Osteocyte (in vitro differentiated cells): ENCODE measurements at regions not wholly inside any gene's neighbourhood (a gene's known extent, or its start where the extent isn't known, plus 50 kb on each side); places are given as distances from the start of the nearest gene placed in this dataset.

Source experiments
- DNase-seq: peaks from one replicate; pipeline ENCODE4 v3.0.0; 2021; ENCODE audit warnings: mixed read lengths; ENCODE audit not compliant: unreplicated experiment; ENCODE audit errors: extremely low spot score
- H3K27ac Mint-ChIP-seq: one replicate; pipeline ENCODE4 v1.8.0; 2021; ENCODE audit warnings: mild to moderate bottlenecking, mixed read lengths; ENCODE audit not compliant: unreplicated experiment
- H3K27me3 Mint-ChIP-seq: one replicate; pipeline ENCODE4 v1.8.0; 2021; ENCODE audit warnings: mixed read lengths; ENCODE audit not compliant: unreplicated experiment
- H3K36me3 Mint-ChIP-seq: one replicate; pipeline ENCODE4 v1.8.0; 2021; ENCODE audit warnings: mixed read lengths; ENCODE audit not compliant: unreplicated experiment
- H3K4me1 Mint-ChIP-seq: one replicate; pipeline ENCODE4 v1.8.0; 2021; ENCODE audit warnings: mixed read lengths; ENCODE audit not compliant: unreplicated experiment
- H3K4me3 Mint-ChIP-seq: one replicate; pipeline ENCODE4 v1.8.0; 2021; ENCODE audit warnings: mild to moderate bottlenecking, moderate library complexity, mixed read lengths; ENCODE audit not compliant: unreplicated experiment
- H3K9me3 Mint-ChIP-seq: one replicate; pipeline ENCODE4 v1.8.0; 2021; ENCODE audit warnings: mixed read lengths; ENCODE audit not compliant: unreplicated experiment
- TF ChIP-seq, protein P1 (sequence below): fragments of 200-600 bp; sonication (generic); IDR thresholded peaks from 2 replicates; pipeline ENCODE4 v1.5.0; 2021; ENCODE audit warnings: antibody characterized with exemption, mild to moderate bottlenecking, moderate library complexity

GRCh38 chr14:25150934-25151790 lies 101.2 kb upstream of the STXBP6 start:
- no peak for DNase-seq
- H3K4me3 Mint-ChIP-seq, result no peak overlapping the region
- H3K27ac Mint-ChIP-seq, result no peak overlapping the region

GRCh38 chr14:25150401-25150800 lies 100.5 kb upstream of the STXBP6 start:
- Mint-ChIP-seq H3K36me3 (no peaks in the 10 kb centered on the region), H3K27me3 (peaks cover 27% of the 10 kb centered on the region), H3K27ac (no peak overlapping the region), H3K9me3 (no peaks in the 10 kb centered on the region), H3K4me1 (no peaks in the 10 kb centered on the region), H3K4me3 (no peak overlapping the region)
- DNase-seq, result no peak
- TF ChIP-seq, protein P1, sequence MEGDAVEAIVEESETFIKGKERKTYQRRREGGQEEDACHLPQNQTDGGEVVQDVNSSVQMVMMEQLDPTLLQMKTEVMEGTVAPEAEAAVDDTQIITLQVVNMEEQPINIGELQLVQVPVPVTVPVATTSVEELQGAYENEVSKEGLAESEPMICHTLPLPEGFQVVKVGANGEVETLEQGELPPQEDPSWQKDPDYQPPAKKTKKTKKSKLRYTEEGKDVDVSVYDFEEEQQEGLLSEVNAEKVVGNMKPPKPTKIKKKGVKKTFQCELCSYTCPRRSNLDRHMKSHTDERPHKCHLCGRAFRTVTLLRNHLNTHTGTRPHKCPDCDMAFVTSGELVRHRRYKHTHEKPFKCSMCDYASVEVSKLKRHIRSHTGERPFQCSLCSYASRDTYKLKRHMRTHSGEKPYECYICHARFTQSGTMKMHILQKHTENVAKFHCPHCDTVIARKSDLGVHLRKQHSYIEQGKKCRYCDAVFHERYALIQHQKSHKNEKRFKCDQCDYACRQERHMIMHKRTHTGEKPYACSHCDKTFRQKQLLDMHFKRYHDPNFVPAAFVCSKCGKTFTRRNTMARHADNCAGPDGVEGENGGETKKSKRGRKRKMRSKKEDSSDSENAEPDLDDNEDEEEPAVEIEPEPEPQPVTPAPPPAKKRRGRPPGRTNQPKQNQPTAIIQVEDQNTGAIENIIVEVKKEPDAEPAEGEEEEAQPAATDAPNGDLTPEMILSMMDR, result no peak

More at GRCh38 chr14:25150934-25151790, 101.2 kb upstream of the STXBP6 start:
- Mint-ChIP-seq H3K36me3 (no peaks in the 10 kb centered on the region), H3K9me3 (no peaks in the 10 kb centered on the region), H3K4me1 (no peaks in the 10 kb centered on the region), H3K27me3 (peaks cover 27% of the 10 kb centered on the region)
- TF ChIP-seq, protein P1, result peak; percentile 79

DNA sequence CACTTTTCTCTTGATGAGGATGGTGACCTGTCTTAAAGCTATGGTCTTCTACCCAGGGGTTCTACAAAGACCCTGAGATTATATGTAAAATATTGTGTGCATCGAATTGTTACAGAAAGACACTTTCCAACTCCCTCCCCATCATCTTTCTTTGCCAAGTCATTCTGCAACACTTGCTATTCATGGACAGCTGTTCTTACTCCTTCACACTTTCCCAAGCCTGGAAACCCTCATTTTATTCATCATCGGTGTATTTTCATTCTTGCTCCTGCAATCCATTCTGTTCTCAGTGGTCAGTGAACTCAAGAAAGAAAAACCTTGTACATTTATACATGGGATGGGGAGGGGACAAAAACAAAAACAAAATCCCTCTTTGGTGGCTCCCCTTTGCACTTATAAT lies 90.5 kb upstream of the STXBP6 start:
- peaks cover 5% of the 10 kb centered on the region for H3K27me3 Mint-ChIP-seq
- TF ChIP-seq, protein P1, result no peak
- DNase-seq, result no peak
- H3K36me3 Mint-ChIP-seq, result no peaks in the 10 kb centered on the region
- H3K4me3 Mint-ChIP-seq, result no peak overlapping the region
- no peak overlapping the region for H3K27ac Mint-ChIP-seq
- H3K4me1 Mint-ChIP-seq, result peaks cover 6% of the 10 kb centered on the region
- H3K9me3 Mint-ChIP-seq, result peaks cover 12% of the 10 kb centered on the region

DNA sequence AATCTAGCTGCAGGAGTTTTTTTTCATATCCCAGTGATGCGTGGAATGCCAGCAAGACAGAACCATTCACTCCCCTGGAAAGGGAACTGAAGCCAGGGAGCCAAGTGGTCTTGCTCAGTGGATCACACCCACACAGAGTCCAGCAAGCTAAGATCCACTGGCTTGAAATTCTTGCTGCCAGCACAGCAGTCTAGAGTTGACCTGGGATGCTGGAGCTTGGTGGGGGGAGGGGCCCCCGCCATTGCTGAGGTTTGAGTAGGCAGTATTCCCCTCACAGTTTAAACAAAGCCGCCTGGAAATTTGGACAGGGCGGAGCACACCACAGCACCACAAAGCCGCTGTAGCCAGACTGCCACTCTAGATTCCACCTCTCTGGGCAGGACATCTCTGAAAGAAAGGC lies 86.9 kb upstream of the STXBP6 start:
- peaks cover 29% of the 10 kb centered on the region for H3K27me3 Mint-ChIP-seq
- H3K4me3 Mint-ChIP-seq, result no peak overlapping the region
- no peak for DNase-seq
- H3K36me3 Mint-ChIP-seq, result no peaks in the 10 kb centered on the region
- H3K9me3 Mint-ChIP-seq, result peaks cover 12% of the 10 kb centered on the region
- TF ChIP-seq, protein P1, result no peak
- H3K4me1 Mint-ChIP-seq, result peaks cover 8% of the 10 kb centered on the region
- no peak overlapping the region for H3K27ac Mint-ChIP-seq

DNA sequence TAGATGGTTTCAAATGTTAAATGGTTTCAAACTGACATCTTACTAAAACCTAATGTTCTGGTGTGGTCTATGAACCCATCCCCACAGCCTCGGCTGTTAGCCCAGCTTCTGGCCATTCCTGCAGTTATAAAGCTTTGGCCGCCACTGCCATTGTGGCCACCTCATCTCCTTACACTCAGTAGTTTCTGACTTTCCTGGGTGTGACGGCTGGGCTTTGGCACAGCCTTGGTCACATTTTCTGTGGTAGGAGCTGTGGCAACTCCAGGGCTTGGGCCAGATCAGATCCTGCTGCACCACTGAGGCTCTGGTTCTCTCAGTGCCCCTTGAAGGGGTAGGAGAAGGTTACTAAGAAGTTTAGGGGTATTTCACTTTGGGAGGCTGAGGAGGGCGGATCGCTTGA lies 84.2 kb upstream of the STXBP6 start:
- Mint-ChIP-seq H3K36me3 (no peaks in the 10 kb centered on the region), H3K4me3 (no peak overlapping the region), H3K4me1 (peaks cover 9% of the 10 kb centered on the region), H3K27me3 (peaks cover 34% of the 10 kb centered on the region), H3K27ac (no peak overlapping the region), H3K9me3 (peaks cover 12% of the 10 kb centered on the region)
- TF ChIP-seq, protein P1, result no peak
- DNase-seq, result no peak
